Prostate gland (tissue), 2 donors: ENCODE measurements at regions not wholly inside any gene's neighbourhood (a gene's known extent, or its start where the extent isn't known, plus 50 kb on each side); places are given as distances from the start of the nearest gene placed in this dataset.

Experiments
- CTCF ChIP-seq, 4 experiments: fragments of 200-600 bp in 2 of 4; fragments of 450-650 bp in 2 of 4; sonication (generic) in 2 of 4; IDR thresholded peaks; 1 replicate in 3 of 4; 2 replicates in 1 of 4; pipeline ENCODE4 v1.5.1; 2016 to 2019; ENCODE audit warnings: antibody characterized with exemption in 4 of 4, mild to moderate bottlenecking in 2 of 4, moderate library complexity in 2 of 4
- POLR2A ChIP-seq: fragments of 450-650 bp; IDR thresholded peaks from one replicate; pipeline ENCODE4 v1.6.1; 2016; ENCODE audit warnings: antibody characterized with exemption, mild to moderate bottlenecking
- POLR2AphosphoS5 ChIP-seq: sonication (generic); formaldehyde crosslinking; IDR thresholded peaks from one replicate; pipeline ENCODE4 v1.6.1; 2017; ENCODE audit warnings: antibody characterized with exemption

- no peak for TF ChIP-seq POLR2A
- no peak for TF ChIP-seq CTCF (IDR thresholded peaks at IDR 0.05)
- no peak for TF ChIP-seq POLR2AphosphoS5
Measured at GRCh38 chr14:86794689-86795088, 1198.3 kb downstream of the GALC start.
